Fibroblast of lung (primary cell): ENCODE measurements at regions not wholly inside any gene's neighbourhood (a gene's known extent, or its start where the extent isn't known, plus 50 kb on each side); places are given as distances from the start of the nearest gene placed in this dataset.
A peak's percentile ranks its signal among the peaks of the same experiment; 100 is the strongest.

ENCODE experiments used
- DNase-seq, 2 donors: peaks; one replicate each; pipeline versions ENCODE4 v3.0.0 to v3.0.0-alpha.2; 2010; ENCODE audit warnings: low read depth in 2 of 2
- H2AFZ ChIP-seq: 2 replicates; pipeline ENCODE4 v1.5.1; 2012; ENCODE audit warnings: low read length, control low read depth, inconsistent platforms
- H3K27ac ChIP-seq: 2 replicates; pipeline ENCODE4 v1.5.1; 2011; ENCODE audit warnings: low read length, control low read depth; ENCODE audit not compliant: insufficient read depth
- H3K27me3 ChIP-seq: 2 replicates; pipeline ENCODE4 v1.5.1; 2011; ENCODE audit warnings: mild to moderate bottlenecking, low read length; ENCODE audit not compliant: control insufficient read depth, insufficient read depth
- H3K36me3 ChIP-seq: 2 replicates; pipeline ENCODE4 v1.5.1; 2011; ENCODE audit warnings: low read length; ENCODE audit not compliant: control insufficient read depth, insufficient read depth
- H3K4me1 ChIP-seq: 2 replicates; pipeline ENCODE4 v1.5.1; 2011; ENCODE audit warnings: low read length; ENCODE audit not compliant: control insufficient read depth, insufficient read depth; ENCODE audit errors: extremely low read depth
- H3K4me2 ChIP-seq: 2 replicates; pipeline ENCODE4 v1.5.1; 2011; ENCODE audit warnings: low read length, control low read depth; ENCODE audit not compliant: insufficient read depth; ENCODE audit errors: extremely low read depth
- H3K4me3 ChIP-seq, 4 experiments: fragments of 200-600 bp in 1 of 4; sonication (generic) in 1 of 4; replicated peaks in 1 of 4; 2 replicates each; pipeline ENCODE4 v1.5.1; 2011 to 2016; ENCODE audit warnings: low read length in 4 of 4, low read depth in 3 of 4, mild to moderate bottlenecking in 3 of 4, control low read depth in 2 of 4, inconsistent platforms in 1 of 4, mixed read lengths in 1 of 4; ENCODE audit not compliant: insufficient read depth in 1 of 4; ENCODE audit errors: control extremely low read depth in 1 of 4
- H3K79me2 ChIP-seq: 2 replicates; pipeline ENCODE4 v1.5.1; 2012; ENCODE audit warnings: mild to moderate bottlenecking, low read length, inconsistent platforms; ENCODE audit not compliant: control insufficient read depth, insufficient read depth
- H3K9ac ChIP-seq: 2 replicates; pipeline ENCODE4 v1.5.1; 2011; ENCODE audit warnings: mild to moderate bottlenecking, low read length, control low read depth; ENCODE audit not compliant: insufficient read depth
- H3K9me3 ChIP-seq: 2 replicates; pipeline ENCODE4 v1.5.1; 2012; ENCODE audit warnings: low read depth, low read length; ENCODE audit not compliant: control insufficient read depth, insufficient read depth
- H4K20me1 ChIP-seq: 2 replicates; pipeline ENCODE4 v1.5.1; 2011; ENCODE audit warnings: low read length; ENCODE audit not compliant: control insufficient read depth, insufficient read depth; ENCODE audit errors: extremely low read depth
- EZH2 ChIP-seq: IDR thresholded peaks from 2 replicates; pipeline ENCODE4 v1.5.1; 2012; ENCODE audit warnings: low read length, control low read depth, mild to moderate bottlenecking; ENCODE audit errors: missing control alignments
- TF ChIP-seq, protein P1 (sequence below), 2 donors: IDR thresholded peaks in 1 of 2; conservative IDR thresholded peaks in 1 of 2; 1 replicate in 1 of 2; 2 replicates in 1 of 2; pipeline ENCODE4 v1.5.1; 2011 to 2012; ENCODE audit warnings: low read length in 2 of 2, control low read depth in 1 of 2, inconsistent platforms in 1 of 2, low read depth in 1 of 2, mild to moderate bottlenecking in 1 of 2

DNA sequence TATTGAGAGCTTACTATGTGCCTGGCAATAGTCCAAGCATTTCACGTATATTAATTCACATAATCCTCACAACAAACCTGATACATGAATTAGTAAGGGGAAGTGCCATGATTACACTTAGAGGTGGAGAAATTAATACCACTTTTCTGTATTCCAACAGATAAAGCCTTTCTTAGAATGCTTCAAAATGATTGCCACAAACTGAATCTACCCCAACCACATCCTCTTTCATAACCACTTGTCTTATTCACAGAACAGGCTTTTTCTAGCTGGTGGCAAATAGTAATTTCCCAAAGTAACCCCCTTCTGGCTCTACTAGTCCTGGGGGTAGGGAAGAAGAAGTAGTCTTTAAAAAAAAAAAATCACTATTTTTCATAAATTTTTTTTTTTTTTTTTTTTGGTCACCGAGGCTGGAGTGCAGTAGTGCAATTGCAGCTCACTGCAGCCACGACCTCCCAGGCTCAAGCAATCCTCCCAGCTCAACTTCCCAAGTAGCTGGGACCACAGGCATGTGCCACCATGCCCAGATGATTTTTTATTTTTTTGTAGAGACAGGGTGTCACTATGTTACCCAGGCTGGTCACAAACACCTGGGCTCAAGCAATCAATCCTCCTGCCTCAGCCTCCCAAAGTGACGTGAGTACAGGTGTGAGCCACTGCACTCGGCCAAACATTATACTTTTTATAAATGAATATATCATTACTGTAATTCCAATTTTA is 59.0 kb upstream of the ARID2 start:
- H4K20me1 ChIP-seq = no peaks in the 10 kb centered on the region

GRCh38 chr12:45671254-45671653 is 58.3 kb upstream of the ARID2 start:
- H2AFZ ChIP-seq = no peak overlapping the region

More for the DNA sequence above, 59.0 kb upstream of the ARID2 start:
- peaks cover 12% of the 10 kb centered on the region for H3K4me1 ChIP-seq
- no peak overlapping the region for H3K4me2 ChIP-seq
- H3K27ac ChIP-seq = no peak overlapping the region
- no peak overlapping the region for H3K4me3 ChIP-seq
- no peaks in the 10 kb centered on the region for H3K27me3 ChIP-seq
- H2AFZ ChIP-seq = no peak overlapping the region
- no peaks in the 10 kb centered on the region for H3K79me2 ChIP-seq
- TF ChIP-seq, protein P1, sequence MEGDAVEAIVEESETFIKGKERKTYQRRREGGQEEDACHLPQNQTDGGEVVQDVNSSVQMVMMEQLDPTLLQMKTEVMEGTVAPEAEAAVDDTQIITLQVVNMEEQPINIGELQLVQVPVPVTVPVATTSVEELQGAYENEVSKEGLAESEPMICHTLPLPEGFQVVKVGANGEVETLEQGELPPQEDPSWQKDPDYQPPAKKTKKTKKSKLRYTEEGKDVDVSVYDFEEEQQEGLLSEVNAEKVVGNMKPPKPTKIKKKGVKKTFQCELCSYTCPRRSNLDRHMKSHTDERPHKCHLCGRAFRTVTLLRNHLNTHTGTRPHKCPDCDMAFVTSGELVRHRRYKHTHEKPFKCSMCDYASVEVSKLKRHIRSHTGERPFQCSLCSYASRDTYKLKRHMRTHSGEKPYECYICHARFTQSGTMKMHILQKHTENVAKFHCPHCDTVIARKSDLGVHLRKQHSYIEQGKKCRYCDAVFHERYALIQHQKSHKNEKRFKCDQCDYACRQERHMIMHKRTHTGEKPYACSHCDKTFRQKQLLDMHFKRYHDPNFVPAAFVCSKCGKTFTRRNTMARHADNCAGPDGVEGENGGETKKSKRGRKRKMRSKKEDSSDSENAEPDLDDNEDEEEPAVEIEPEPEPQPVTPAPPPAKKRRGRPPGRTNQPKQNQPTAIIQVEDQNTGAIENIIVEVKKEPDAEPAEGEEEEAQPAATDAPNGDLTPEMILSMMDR (conservative IDR thresholded peaks at IDR 0.05 in 1 of 2, IDR thresholded peaks at IDR 0.05 in 1 of 2; ENCODE audit: low read depth in 1 of 2, low read length in 2 of 2) = no peak
- no peak for TF ChIP-seq EZH2
- no peaks in the 10 kb centered on the region for H3K9me3 ChIP-seq
- H3K36me3 ChIP-seq = no peaks in the 10 kb centered on the region
- no peak overlapping the region for H3K9ac ChIP-seq
- DNase-seq = no peak

GRCh38 chr12:45674181-45674977 is 55.1 kb upstream of the ARID2 start:
- Histone ChIP-seq H4K20me1 (no peaks in the 10 kb centered on the region), H3K4me1 (peaks cover 12% of the 10 kb centered on the region), H3K79me2 (no peaks in the 10 kb centered on the region), H2AFZ (no peak overlapping the region), H3K9ac (no peak overlapping the region), H3K9me3 (no peaks in the 10 kb centered on the region), H3K27me3 (no peaks in the 10 kb centered on the region), H3K4me3 (no peak overlapping the region), H3K27ac (no peak overlapping the region), H3K4me2 (peak overlapping the region; percentile 4), H3K36me3 (no peaks in the 10 kb centered on the region)
- no peak for TF ChIP-seq EZH2
- TF ChIP-seq, protein P1 (conservative IDR thresholded peaks at IDR 0.05 in 1 of 2, IDR thresholded peaks at IDR 0.05 in 1 of 2; ENCODE audit: low read depth in 1 of 2, low read length in 2 of 2) = no peak
- peak; percentile 92 to 96 for DNase-seq

More at GRCh38 chr12:45671254-45671653, 58.3 kb upstream of the ARID2 start:
- no peak overlapping the region for H3K9ac ChIP-seq
- H3K79me2 ChIP-seq = no peaks in the 10 kb centered on the region
- DNase-seq = peak; percentile 74 to 78
- H3K36me3 ChIP-seq = no peaks in the 10 kb centered on the region
- H3K9me3 ChIP-seq = no peaks in the 10 kb centered on the region
- H3K4me1 ChIP-seq = peaks cover 12% of the 10 kb centered on the region
- no peak overlapping the region for H3K27ac ChIP-seq
- H4K20me1 ChIP-seq = no peaks in the 10 kb centered on the region
- no peak for TF ChIP-seq EZH2
- TF ChIP-seq, protein P1 (conservative IDR thresholded peaks at IDR 0.05 in 1 of 2, IDR thresholded peaks at IDR 0.05 in 1 of 2; ENCODE audit: low read depth in 1 of 2, low read length in 2 of 2) = no peak
- no peaks in the 10 kb centered on the region for H3K27me3 ChIP-seq
- H3K4me3 ChIP-seq = no peak overlapping the region
- peak overlapping the region; percentile 42 for H3K4me2 ChIP-seq
